Gastroesophageal sphincter (tissue), 3 donors: ENCODE measurements at regions not wholly inside any gene's neighbourhood (a gene's known extent, or its start where the extent isn't known, plus 50 kb on each side); places are given as distances from the start of the nearest gene placed in this dataset.
"Not testable (repeated sequence)": the region's sequence is repeated elsewhere in the genome, so short reads cannot be mapped to it uniquely, and the experiment has no call there.

Experiments used
- CTCF ChIP-seq, 4 experiments: fragments of 200-600 bp in 2 of 4; fragments of 450-650 bp in 2 of 4; sonication (generic) in 1 of 4; IDR thresholded peaks; one replicate each; pipeline ENCODE4 v1.5.1; 2017 to 2019; ENCODE audit warnings: antibody characterized with exemption in 4 of 4, mild to moderate bottlenecking in 2 of 4, moderate library complexity in 2 of 4
- POLR2A ChIP-seq, 2 donors: fragments of 450-650 bp; IDR thresholded peaks; one replicate each; pipeline ENCODE4 v1.6.1; 2017; ENCODE audit warnings: antibody characterized with exemption in 2 of 2, mild to moderate bottlenecking in 2 of 2, moderate library complexity in 1 of 2

- not testable (repeated sequence) for TF ChIP-seq POLR2A, CTCF (IDR thresholded peaks at IDR 0.05)
These were observed 133.4 kb downstream of the MC4R start for GRCh38 chr18:60239024-60239710.
